ENCODE measurements at regions not wholly inside any gene's neighbourhood (a gene's known extent, or its start where the extent isn't known, plus 50 kb on each side); places are given as distances from the start of the nearest gene placed in this dataset.

DNA sequence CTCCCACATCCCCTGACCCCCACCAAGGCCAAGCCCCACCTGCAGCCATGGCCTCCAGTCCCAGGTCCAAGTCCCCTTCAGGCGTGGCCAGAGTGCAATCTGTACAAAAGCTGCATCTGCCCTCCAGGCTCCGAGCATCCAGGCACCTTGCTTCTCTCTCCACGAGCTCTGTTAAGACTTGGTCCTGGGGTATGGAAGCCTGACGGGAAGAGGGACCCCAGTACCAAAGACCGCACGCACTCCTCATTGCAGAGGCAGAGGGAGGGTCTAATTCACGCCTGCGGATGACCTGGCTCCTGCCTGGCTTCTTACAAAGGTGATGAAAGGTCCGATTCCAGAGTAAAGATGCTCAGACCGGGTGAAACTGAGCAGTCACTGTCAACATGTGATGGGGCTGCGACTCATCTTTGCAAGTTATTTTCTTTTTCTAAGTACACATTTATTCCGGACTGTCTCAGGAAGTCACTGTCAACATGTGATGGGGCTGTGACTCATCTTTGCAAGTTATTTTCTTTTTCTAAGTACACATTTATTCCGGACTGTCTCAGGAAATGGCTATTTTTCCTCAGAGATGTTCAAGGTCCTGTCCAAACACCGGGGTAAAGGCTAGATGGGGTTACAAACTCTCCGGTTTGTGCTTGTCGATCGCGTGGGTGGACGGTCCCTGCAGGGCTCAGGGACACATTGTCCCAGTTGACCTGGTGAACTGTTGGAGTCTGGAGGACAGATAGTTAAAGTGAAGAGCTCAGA is 252.0 kb upstream of the IRX4 start:
- TF ChIP-seq POLR2A (IDR thresholded peaks at IDR 0.05), result no peak
- TF ChIP-seq, protein P1, sequence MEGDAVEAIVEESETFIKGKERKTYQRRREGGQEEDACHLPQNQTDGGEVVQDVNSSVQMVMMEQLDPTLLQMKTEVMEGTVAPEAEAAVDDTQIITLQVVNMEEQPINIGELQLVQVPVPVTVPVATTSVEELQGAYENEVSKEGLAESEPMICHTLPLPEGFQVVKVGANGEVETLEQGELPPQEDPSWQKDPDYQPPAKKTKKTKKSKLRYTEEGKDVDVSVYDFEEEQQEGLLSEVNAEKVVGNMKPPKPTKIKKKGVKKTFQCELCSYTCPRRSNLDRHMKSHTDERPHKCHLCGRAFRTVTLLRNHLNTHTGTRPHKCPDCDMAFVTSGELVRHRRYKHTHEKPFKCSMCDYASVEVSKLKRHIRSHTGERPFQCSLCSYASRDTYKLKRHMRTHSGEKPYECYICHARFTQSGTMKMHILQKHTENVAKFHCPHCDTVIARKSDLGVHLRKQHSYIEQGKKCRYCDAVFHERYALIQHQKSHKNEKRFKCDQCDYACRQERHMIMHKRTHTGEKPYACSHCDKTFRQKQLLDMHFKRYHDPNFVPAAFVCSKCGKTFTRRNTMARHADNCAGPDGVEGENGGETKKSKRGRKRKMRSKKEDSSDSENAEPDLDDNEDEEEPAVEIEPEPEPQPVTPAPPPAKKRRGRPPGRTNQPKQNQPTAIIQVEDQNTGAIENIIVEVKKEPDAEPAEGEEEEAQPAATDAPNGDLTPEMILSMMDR (IDR thresholded peaks at IDR 0.05), result no peak

Measured in lower leg skin (tissue), 3 donors.